C4-2B (cell line): ENCODE measurements at regions not wholly inside any gene's neighbourhood (a gene's known extent, or its start where the extent isn't known, plus 50 kb on each side); places are given as distances from the start of the nearest gene placed in this dataset.
"Not testable (repeated sequence)": the region's sequence is repeated elsewhere in the genome, so short reads cannot be mapped to it uniquely, and the experiment has no call there.

Source experiments
- H3K27ac ChIP-seq: fragments of 450-650 bp; 2 replicates; pipeline ENCODE4 v1.5.1; 2017
- ZFX ChIP-seq: fragments of 450-650 bp; IDR thresholded peaks from 2 replicates; pipeline ENCODE4 v1.6.1; 2017
- TF ChIP-seq, protein P1 (sequence below): fragments of 450-650 bp; conservative IDR thresholded peaks from 2 replicates; pipeline ENCODE4 v1.5.1; 2017; ENCODE audit warnings: mild to moderate bottlenecking

DNA sequence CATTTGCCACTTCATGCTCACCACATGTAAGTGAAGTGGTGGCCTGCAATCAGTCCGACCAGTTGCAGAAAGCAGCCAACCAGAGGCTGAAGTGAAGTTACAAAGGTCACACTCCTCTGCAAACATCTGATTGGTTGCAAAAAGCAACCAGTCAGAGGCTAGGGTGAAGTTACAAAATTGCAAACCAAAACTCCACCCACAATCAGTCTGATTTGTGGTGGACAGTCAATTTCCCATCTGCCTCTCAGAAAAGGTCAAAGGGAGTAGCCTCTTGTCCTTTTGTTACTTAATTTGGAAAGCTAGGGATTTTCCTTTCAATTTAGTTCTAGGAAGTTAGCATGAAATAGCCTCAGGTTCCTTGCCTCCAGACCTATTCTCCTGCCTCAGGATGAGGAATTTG is 185.0 kb downstream of the UXS1 start:
- no peak overlapping the region for H3K27ac ChIP-seq
- no peak for TF ChIP-seq ZFX
- TF ChIP-seq, protein P1, sequence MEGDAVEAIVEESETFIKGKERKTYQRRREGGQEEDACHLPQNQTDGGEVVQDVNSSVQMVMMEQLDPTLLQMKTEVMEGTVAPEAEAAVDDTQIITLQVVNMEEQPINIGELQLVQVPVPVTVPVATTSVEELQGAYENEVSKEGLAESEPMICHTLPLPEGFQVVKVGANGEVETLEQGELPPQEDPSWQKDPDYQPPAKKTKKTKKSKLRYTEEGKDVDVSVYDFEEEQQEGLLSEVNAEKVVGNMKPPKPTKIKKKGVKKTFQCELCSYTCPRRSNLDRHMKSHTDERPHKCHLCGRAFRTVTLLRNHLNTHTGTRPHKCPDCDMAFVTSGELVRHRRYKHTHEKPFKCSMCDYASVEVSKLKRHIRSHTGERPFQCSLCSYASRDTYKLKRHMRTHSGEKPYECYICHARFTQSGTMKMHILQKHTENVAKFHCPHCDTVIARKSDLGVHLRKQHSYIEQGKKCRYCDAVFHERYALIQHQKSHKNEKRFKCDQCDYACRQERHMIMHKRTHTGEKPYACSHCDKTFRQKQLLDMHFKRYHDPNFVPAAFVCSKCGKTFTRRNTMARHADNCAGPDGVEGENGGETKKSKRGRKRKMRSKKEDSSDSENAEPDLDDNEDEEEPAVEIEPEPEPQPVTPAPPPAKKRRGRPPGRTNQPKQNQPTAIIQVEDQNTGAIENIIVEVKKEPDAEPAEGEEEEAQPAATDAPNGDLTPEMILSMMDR: no peak

- no peak overlapping the region for H3K27ac ChIP-seq
Observed at GRCh38 chr2:106004851-106005250, 189.2 kb downstream of the UXS1 start.

GRCh38 chr2:105999211-105999989 is 194.7 kb downstream of the UXS1 start:
- TF ChIP-seq, protein P1: no peak
- TF ChIP-seq ZFX: no peak
- H3K27ac ChIP-seq: no peak overlapping the region

More at GRCh38 chr2:106004851-106005250, 189.2 kb downstream of the UXS1 start:
- TF ChIP-seq, protein P1: no peak
- no peak for TF ChIP-seq ZFX

DNA sequence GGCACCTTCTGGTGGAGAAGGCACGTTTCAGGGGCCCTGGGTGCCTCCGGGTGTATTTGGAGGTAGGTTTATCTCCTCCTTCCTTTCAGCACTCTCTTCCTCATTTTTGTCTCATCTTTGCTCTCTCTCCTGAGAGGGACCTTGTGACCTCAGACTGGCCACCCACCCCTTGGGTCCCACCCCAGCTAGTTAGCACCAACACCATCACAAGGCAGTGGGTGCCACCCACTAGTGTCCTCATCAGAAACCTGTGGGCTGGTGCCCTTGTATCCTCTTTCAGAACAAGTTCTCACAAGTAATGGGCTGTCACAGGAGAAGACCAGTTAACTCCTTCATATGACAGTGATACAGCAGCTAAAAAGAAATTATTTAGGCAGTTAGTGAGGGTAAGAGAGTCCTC is 196.4 kb downstream of the UXS1 start:
- no peak overlapping the region for H3K27ac ChIP-seq
- TF ChIP-seq ZFX: no peak
- TF ChIP-seq, protein P1: no peak

DNA sequence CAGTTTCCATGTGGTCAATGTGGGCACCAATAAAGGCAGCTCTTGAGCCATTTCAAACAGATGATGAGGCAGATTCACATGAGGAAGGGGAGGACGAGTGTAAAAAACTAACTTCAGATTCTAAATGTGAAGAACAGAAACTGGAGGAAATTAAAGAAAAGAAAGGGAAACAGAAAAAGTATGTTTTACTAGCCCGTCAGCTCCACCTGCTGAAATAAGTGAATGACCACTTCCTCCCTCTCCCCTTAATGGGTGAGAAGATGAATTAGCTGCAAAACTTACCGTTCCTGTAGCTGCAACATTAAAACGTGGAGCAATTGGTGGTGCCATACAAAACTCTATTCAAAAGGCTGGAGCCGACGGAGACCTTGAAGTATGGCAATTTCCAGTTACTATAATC is 203.5 kb downstream of the UXS1 start:
- no peak for TF ChIP-seq ZFX
- TF ChIP-seq, protein P1: no peak
- H3K27ac ChIP-seq: no peak overlapping the region

DNA sequence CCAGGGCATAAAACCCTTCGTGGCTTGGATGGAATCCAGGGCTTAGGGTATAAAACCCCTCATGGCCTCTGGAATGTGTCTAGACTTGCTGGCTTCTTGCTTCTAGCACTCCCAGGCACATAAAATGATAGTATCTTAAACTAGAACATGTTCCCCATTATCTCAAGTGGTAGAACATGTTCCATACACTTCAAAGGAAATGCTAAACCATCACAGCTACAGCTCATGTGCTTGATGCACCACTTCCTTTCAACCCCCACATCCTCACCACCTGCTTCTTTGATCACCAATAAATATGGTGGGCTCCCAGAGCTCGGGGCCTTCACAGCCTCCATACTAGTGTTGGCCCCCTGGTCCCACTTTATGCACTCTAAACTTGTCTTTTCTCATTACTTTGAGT is 204.3 kb downstream of the UXS1 start:
- H3K27ac ChIP-seq: not testable (repeated sequence)

DNA sequence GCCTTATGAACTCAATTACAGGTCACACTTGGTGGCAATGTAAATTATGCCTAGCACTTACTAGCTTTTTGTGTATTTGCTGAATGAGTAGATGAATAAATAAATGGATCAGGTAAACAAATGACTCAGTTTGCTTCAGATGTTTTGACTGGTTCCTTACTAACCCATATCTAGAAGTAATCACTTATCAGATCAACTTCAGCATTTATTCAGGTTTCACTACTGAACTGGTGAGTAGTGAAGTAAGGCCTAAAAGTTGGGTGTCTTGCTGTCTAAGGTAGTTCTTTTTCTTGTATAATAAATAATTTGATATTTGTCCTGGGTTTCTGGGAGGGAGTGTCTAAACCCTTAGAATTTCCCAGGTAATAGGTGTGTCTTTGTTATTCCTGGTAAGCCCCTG is 205.0 kb downstream of the UXS1 start:
- TF ChIP-seq, protein P1: no peak
- TF ChIP-seq ZFX: no peak
- no peak overlapping the region for H3K27ac ChIP-seq

GRCh38 chr2:105977807-105978206 is 216.3 kb downstream of the UXS1 start:
- H3K27ac ChIP-seq: no peak overlapping the region
- TF ChIP-seq, protein P1: no peak
- no peak for TF ChIP-seq ZFX
